Mesothelial cell of epicardium (in vitro differentiated cells): ENCODE measurements at regions not wholly inside any gene's neighbourhood (a gene's known extent, or its start where the extent isn't known, plus 50 kb on each side); places are given as distances from the start of the nearest gene placed in this dataset.

ENCODE experiments used
- DNase-seq, 2 experiments: peaks; one replicate each; pipeline ENCODE4 v3.0.0; 2021; ENCODE audit warnings: low spot score in 2 of 2; ENCODE audit not compliant: unreplicated experiment in 2 of 2
- H3K27ac Mint-ChIP-seq: 2 replicates; pipeline ENCODE4 v1.8.0; 2021; ENCODE audit warnings: mixed read lengths
- H3K27me3 Mint-ChIP-seq: 2 replicates; pipeline ENCODE4 v1.8.0; 2021; ENCODE audit warnings: low read depth, mixed read lengths
- H3K36me3 Mint-ChIP-seq: 2 replicates; pipeline ENCODE4 v1.8.0; 2021; ENCODE audit warnings: mixed read lengths
- H3K4me1 Mint-ChIP-seq: 2 replicates; pipeline ENCODE4 v1.8.0; 2021; ENCODE audit warnings: mixed read lengths
- H3K4me3 Mint-ChIP-seq: 2 replicates; pipeline ENCODE4 v1.8.0; 2021; ENCODE audit warnings: mild to moderate bottlenecking, moderate library complexity, mixed read lengths
- H3K9me3 Mint-ChIP-seq: 2 replicates; pipeline ENCODE4 v1.8.0; 2021; ENCODE audit warnings: mixed read lengths
- TF ChIP-seq, protein P1 (sequence below): fragments of 200-600 bp; sonication (generic); IDR thresholded peaks from one replicate; pipeline ENCODE4 v1.5.0; 2021; ENCODE audit warnings: antibody characterized with exemption; ENCODE audit not compliant: unreplicated experiment

GRCh38 chr10:69730251-69731156 lies 71.2 kb upstream of the COL13A1 start:
- Mint-ChIP-seq H3K36me3 (no peaks in the 10 kb centered on the region), H3K27me3 (peaks cover 9% of the 10 kb centered on the region), H3K4me1 (peaks cover 16% of the 10 kb centered on the region), H3K9me3 (no peaks in the 10 kb centered on the region), H3K27ac (no peak overlapping the region), H3K4me3 (no peak overlapping the region)
- no peak for DNase-seq
- TF ChIP-seq, protein P1, sequence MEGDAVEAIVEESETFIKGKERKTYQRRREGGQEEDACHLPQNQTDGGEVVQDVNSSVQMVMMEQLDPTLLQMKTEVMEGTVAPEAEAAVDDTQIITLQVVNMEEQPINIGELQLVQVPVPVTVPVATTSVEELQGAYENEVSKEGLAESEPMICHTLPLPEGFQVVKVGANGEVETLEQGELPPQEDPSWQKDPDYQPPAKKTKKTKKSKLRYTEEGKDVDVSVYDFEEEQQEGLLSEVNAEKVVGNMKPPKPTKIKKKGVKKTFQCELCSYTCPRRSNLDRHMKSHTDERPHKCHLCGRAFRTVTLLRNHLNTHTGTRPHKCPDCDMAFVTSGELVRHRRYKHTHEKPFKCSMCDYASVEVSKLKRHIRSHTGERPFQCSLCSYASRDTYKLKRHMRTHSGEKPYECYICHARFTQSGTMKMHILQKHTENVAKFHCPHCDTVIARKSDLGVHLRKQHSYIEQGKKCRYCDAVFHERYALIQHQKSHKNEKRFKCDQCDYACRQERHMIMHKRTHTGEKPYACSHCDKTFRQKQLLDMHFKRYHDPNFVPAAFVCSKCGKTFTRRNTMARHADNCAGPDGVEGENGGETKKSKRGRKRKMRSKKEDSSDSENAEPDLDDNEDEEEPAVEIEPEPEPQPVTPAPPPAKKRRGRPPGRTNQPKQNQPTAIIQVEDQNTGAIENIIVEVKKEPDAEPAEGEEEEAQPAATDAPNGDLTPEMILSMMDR, result no peak

- peaks cover 16% of the 10 kb centered on the region for H3K4me1 Mint-ChIP-seq
- H3K4me3 Mint-ChIP-seq, result no peak overlapping the region
- no peak overlapping the region for H3K27ac Mint-ChIP-seq
- H3K27me3 Mint-ChIP-seq, result peaks cover 4% of the 10 kb centered on the region
- no peak for DNase-seq
- no peaks in the 10 kb centered on the region for H3K9me3 Mint-ChIP-seq
- no peaks in the 10 kb centered on the region for H3K36me3 Mint-ChIP-seq
- TF ChIP-seq, protein P1, result no peak
These were observed 70.5 kb upstream of the COL13A1 start for GRCh38 chr10:69731184-69731583.

DNA sequence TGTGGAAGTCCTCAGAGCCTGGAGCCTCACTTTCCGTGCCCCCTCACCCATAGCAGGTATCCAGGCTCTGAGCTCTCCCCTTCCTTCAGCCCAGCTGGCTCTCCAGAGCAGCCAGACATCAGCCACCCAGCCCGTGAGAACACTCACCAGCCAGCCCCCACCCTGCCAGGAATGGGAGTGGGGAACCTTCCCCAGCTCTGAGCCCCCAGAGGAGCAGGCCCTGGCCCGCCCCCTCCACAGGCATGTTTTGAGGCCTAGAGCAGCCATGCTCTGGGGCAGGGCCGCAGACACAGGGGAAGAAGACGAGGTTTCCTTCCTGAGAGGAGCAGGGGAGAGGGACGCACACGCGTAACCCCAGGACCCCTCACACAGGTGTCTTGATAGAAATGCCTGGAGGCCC lies 70.0 kb upstream of the COL13A1 start:
- peaks cover 16% of the 10 kb centered on the region for H3K4me1 Mint-ChIP-seq
- H3K4me3 Mint-ChIP-seq, result no peak overlapping the region

GRCh38 chr10:69732147-69732825 lies 69.4 kb upstream of the COL13A1 start:
- TF ChIP-seq, protein P1, result no peak
- Mint-ChIP-seq H3K4me3 (no peak overlapping the region), H3K9me3 (no peaks in the 10 kb centered on the region), H3K36me3 (no peaks in the 10 kb centered on the region), H3K4me1 (peaks cover 16% of the 10 kb centered on the region), H3K27ac (no peak overlapping the region), H3K27me3 (no peaks in the 10 kb centered on the region)
- no peak for DNase-seq

More for the DNA sequence above, 70.0 kb upstream of the COL13A1 start:
- no peaks in the 10 kb centered on the region for H3K27me3 Mint-ChIP-seq
- DNase-seq, result no peak
- H3K27ac Mint-ChIP-seq, result no peak overlapping the region
- no peaks in the 10 kb centered on the region for H3K9me3 Mint-ChIP-seq
- no peaks in the 10 kb centered on the region for H3K36me3 Mint-ChIP-seq
- TF ChIP-seq, protein P1, result no peak

GRCh38 chr10:69732826-69733150 lies 68.9 kb upstream of the COL13A1 start:
- Mint-ChIP-seq H3K4me1 (peaks cover 16% of the 10 kb centered on the region), H3K27me3 (no peaks in the 10 kb centered on the region), H3K36me3 (no peaks in the 10 kb centered on the region), H3K4me3 (no peak overlapping the region), H3K27ac (no peak overlapping the region), H3K9me3 (no peaks in the 10 kb centered on the region)
- DNase-seq, result no peak
- TF ChIP-seq, protein P1, result no peak
